ENCODE measurements at regions not wholly inside any gene's neighbourhood (a gene's known extent, or its start where the extent isn't known, plus 50 kb on each side); places are given as distances from the start of the nearest gene placed in this dataset.

DNA sequence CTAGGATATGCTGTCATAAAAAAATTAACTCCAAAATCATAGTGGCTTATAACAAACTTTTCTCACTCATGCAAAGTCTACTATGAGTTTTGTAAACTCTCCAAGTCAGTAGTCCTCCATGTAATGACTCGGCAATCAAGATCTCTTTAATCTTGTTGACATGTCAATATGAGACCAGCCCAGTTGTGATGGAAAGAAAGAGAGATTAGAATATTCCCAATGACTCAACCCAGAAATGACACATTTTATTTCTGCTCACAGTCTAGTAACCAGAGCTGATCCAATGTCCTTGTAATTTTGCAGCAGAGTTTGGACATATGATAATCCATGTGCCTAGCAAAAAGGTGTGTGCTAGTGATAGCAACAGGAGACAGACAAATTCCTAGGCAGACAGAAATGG is 112.6 kb upstream of the CNTN1 start:
- DNase-seq (ENCODE audit: low read depth), result no peak
- no peak overlapping the region for H3K4me3 ChIP-seq (ENCODE audit: low read depth, low read length)
- TF ChIP-seq MYC (IDR thresholded peaks at IDR 0.05; ENCODE audit: low read depth, low read length), result no peak
- TF ChIP-seq POLR2A (IDR thresholded peaks at IDR 0.05; ENCODE audit: extremely low read depth, insufficient read length), result no peak
- TF ChIP-seq, protein P1, sequence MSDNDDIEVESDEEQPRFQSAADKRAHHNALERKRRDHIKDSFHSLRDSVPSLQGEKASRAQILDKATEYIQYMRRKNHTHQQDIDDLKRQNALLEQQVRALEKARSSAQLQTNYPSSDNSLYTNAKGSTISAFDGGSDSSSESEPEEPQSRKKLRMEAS (IDR thresholded peaks at IDR 0.05; ENCODE audit: low read depth, low read length), result no peak
- TF ChIP-seq, protein P2, sequence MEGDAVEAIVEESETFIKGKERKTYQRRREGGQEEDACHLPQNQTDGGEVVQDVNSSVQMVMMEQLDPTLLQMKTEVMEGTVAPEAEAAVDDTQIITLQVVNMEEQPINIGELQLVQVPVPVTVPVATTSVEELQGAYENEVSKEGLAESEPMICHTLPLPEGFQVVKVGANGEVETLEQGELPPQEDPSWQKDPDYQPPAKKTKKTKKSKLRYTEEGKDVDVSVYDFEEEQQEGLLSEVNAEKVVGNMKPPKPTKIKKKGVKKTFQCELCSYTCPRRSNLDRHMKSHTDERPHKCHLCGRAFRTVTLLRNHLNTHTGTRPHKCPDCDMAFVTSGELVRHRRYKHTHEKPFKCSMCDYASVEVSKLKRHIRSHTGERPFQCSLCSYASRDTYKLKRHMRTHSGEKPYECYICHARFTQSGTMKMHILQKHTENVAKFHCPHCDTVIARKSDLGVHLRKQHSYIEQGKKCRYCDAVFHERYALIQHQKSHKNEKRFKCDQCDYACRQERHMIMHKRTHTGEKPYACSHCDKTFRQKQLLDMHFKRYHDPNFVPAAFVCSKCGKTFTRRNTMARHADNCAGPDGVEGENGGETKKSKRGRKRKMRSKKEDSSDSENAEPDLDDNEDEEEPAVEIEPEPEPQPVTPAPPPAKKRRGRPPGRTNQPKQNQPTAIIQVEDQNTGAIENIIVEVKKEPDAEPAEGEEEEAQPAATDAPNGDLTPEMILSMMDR (IDR thresholded peaks at IDR 0.05; ENCODE audit: low read depth, low read length), result no peak

DNA sequence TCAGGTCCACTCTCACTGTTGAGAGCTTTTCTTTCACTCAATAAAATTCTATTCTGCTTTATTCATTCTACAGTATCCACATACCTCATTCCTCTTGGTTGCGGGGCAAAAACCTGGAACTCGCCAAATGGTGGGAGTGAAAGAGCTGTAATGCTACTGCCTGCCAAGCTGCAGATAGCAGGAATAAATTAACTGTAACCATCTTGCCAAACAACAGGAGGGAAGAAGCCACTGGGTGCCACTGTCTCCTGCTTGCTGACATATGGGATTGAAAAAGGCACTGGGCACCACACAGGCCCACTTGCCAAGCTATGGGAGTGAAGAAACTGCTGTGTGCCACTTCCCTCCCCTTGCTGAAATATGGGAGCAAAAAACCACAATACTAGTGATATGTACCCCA is 111.9 kb upstream of the CNTN1 start:
- TF ChIP-seq MYC (IDR thresholded peaks at IDR 0.05; ENCODE audit: low read depth, low read length), result no peak
- TF ChIP-seq, protein P1 (IDR thresholded peaks at IDR 0.05; ENCODE audit: low read depth, low read length), result no peak
- TF ChIP-seq, protein P2 (IDR thresholded peaks at IDR 0.05; ENCODE audit: low read depth, low read length), result no peak
- no peak for DNase-seq (ENCODE audit: low read depth)

DNA sequence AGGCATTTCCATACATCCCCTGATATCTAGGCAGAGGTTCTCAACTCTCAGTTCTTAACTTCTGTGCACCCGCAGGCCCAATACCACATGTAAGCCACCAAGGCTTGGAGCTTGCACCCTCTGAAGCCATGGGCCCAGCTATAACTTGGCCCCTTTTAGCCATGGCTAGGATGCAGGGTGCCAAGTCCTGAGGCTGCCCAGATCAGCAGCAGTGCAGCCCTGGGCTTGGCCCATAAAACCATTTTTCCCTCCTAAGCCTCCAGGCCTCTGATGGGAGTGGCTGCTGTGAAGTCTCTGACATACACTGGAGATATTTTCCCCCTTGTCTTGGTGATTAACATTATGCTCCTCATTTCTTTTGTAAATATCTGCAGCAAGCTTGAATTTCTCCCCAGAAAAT is 110.3 kb upstream of the CNTN1 start:
- no peak for TF ChIP-seq MYC (IDR thresholded peaks at IDR 0.05; ENCODE audit: low read depth, low read length)
- TF ChIP-seq POLR2A (IDR thresholded peaks at IDR 0.05; ENCODE audit: extremely low read depth, insufficient read length), result no peak
- TF ChIP-seq, protein P1 (IDR thresholded peaks at IDR 0.05; ENCODE audit: low read depth, low read length), result no peak
- TF ChIP-seq, protein P2 (IDR thresholded peaks at IDR 0.05; ENCODE audit: low read depth, low read length), result no peak
- H3K4me3 ChIP-seq (ENCODE audit: low read depth, low read length), result no peak overlapping the region
- no peak for DNase-seq (ENCODE audit: low read depth)

More for the DNA sequence above, 111.9 kb upstream of the CNTN1 start:
- no peak overlapping the region for H3K4me3 ChIP-seq (ENCODE audit: low read depth, low read length)

DNA sequence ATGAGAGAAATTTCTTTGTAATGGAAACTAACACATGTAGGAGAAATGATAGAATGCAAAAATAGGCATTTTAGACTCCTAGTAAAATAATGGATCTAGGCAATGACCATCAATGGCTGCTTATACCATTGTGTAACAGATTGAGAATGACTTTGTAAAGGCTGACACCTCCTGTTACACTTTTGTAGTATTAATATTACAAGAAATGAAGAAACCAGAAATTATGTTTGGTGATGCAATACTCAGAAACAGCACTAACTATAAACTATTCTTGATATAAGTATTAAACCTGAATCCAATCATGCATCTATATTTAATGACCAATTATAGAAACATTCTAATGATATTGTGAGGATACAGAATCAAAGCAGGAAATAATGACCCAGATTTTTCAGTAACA is 108.5 kb upstream of the CNTN1 start:
- DNase-seq (ENCODE audit: low read depth), result no peak
- TF ChIP-seq, protein P2 (IDR thresholded peaks at IDR 0.05; ENCODE audit: low read depth, low read length), result no peak
- TF ChIP-seq, protein P1 (IDR thresholded peaks at IDR 0.05; ENCODE audit: low read depth, low read length), result no peak
- TF ChIP-seq POLR2A (IDR thresholded peaks at IDR 0.05; ENCODE audit: extremely low read depth, insufficient read length), result no peak
- TF ChIP-seq MYC (IDR thresholded peaks at IDR 0.05; ENCODE audit: low read depth, low read length), result no peak
- H3K4me3 ChIP-seq (ENCODE audit: low read depth, low read length), result no peak overlapping the region

DNA sequence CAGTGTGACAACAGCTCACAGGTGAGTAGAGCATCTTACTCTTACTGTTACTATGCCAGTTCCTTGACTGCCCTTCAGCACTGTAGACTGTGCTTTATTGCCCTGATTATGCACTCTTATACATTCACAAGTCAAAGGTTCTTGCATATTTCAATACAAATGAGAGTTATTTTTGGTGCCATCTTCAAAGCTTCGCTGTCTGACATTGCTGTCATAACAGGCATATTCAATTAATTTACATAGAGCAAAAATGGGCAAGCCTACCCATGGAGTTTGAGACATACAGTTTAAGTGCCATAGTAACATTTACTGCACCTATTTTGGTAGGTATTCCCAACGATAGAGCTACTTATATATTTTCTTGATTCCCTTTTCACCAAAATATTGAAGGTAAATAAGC is 107.5 kb upstream of the CNTN1 start:
- no peak overlapping the region for H3K4me3 ChIP-seq (ENCODE audit: low read depth, low read length)
- no peak for TF ChIP-seq POLR2A (IDR thresholded peaks at IDR 0.05; ENCODE audit: extremely low read depth, insufficient read length)
- TF ChIP-seq MYC (IDR thresholded peaks at IDR 0.05; ENCODE audit: low read depth, low read length), result no peak
- TF ChIP-seq, protein P2 (IDR thresholded peaks at IDR 0.05; ENCODE audit: low read depth, low read length), result no peak
- TF ChIP-seq, protein P1 (IDR thresholded peaks at IDR 0.05; ENCODE audit: low read depth, low read length), result no peak
- DNase-seq (ENCODE audit: low read depth), result no peak

DNA sequence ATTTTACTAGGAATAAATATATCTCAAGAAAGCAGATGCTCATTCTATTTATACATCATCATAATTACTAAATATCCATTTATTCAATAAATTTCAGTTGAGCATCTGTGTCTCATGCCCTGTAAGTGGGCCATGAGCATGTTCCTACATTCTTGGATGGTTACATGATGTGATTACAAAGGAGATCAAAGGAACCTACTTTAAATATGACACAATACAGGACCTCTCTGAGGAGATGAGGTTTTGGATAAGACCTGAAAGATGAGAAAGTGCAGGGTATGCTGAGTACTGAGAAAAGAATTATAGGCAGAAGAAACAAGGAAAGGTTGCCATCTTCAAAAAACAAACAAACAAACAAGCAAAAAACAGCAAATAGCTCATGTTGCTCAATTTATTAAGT is 105.4 kb upstream of the CNTN1 start:
- no peak for DNase-seq (ENCODE audit: low read depth)
- TF ChIP-seq, protein P1 (IDR thresholded peaks at IDR 0.05; ENCODE audit: low read depth, low read length), result no peak
- TF ChIP-seq POLR2A (IDR thresholded peaks at IDR 0.05; ENCODE audit: extremely low read depth, insufficient read length), result no peak
- TF ChIP-seq, protein P2 (IDR thresholded peaks at IDR 0.05; ENCODE audit: low read depth, low read length), result no peak
- H3K4me3 ChIP-seq (ENCODE audit: low read depth, low read length), result no peak overlapping the region
